SK-N-SH treated with all-trans-retinoic acid at 6 μM for 48 hours (cell line): ENCODE measurements at regions not wholly inside any gene's neighbourhood (a gene's known extent, or its start where the extent isn't known, plus 50 kb on each side); places are given as distances from the start of the nearest gene placed in this dataset.

Experiments
- CREB5 ChIP-seq: fragments of 250-450 bp; sonication (Bioruptor Pico); IDR thresholded peaks from 2 replicates; pipeline ENCODE4 v1.5.1; 2020; ENCODE audit warnings: low read depth, mild to moderate bottlenecking, moderate library complexity
- OSR1 ChIP-seq: fragments of 250-450 bp; sonication (Bioruptor Pico); IDR thresholded peaks from 2 replicates; pipeline ENCODE4 v1.8.0; 2022; ENCODE audit warnings: moderate library complexity, mild to moderate bottlenecking, inconsistent platforms
- ZC3H10 ChIP-seq: fragments of 250-450 bp; sonication (Bioruptor Pico); IDR thresholded peaks from 2 replicates; pipeline ENCODE4 v1.5.1; 2021; ENCODE audit warnings: mild to moderate bottlenecking, moderate library complexity
- ZFP3 ChIP-seq: fragments of 250-450 bp; sonication (Bioruptor Pico); IDR thresholded peaks from 2 replicates; pipeline ENCODE4 v1.5.0; 2020; ENCODE audit warnings: mild to moderate bottlenecking, moderate library complexity

GRCh38 chr2:41142478-41142877, 690.6 kb upstream of the SLC8A1 start:
- TF ChIP-seq ZFP3 (CRISPR knock-in tag) (no peak), CREB5 (CRISPR knock-in tag) (no peak), ZC3H10 (no peak), OSR1 (no peak)
